Activated CD4-positive, alpha-beta T cell treated with anti-CD3 and anti-CD28 coated beads, Interleukin-10, Interleukin-2, amounts not matched to agents 100 ng/mL and 50 ng/mL, durations not matched to agents 16 hours and 8 hours (primary cell): ENCODE measurements at regions not wholly inside any gene's neighbourhood (a gene's known extent, or its start where the extent isn't known, plus 50 kb on each side); places are given as distances from the start of the nearest gene placed in this dataset.
A peak's percentile ranks its signal among the peaks of the same experiment; 100 is the strongest.

ENCODE experiments used
- DNase-seq: peaks from one replicate; pipeline ENCODE4 v3.0.0-alpha.2; 2020

DNA sequence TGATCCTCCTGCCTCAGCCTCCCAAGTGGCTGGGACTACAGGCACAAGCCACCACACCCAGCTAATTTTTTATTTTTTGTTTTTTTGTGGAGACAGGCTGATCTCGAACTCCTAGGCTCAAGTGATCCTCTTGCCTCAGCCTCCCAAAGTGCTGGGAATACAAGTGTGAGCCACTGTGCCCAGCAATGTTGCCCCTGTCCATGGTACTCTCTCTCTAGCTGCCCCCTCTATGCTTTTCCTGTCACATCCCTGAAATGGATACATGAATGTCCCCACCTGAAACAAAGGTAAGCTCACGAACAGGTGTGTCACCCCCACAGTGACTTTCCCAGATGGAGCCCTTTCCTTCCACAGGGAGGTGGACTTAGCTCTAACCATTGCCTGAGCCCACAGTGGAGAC lies 141.1 kb upstream of the MGMT start:
- no peak for DNase-seq

DNA sequence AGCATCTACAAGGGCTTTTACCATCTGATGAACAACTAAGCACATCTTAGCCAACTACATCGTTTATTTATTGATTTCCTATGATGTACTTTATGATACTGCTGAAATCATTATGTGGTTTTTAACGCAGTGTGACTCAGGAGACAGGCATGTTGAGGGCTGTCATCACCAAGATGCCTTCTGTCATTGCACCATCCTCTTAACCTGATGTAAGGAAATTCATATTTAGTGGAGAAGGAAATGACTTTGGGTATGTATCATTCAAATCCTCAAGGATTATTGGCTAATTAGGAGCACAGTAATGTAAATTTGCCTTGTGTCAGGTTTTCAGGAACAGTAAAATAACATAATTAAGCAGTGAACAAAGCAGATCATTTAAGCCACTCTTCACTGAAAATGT lies 138.5 kb upstream of the MGMT start:
- no peak for DNase-seq

GRCh38 chr10:129329385-129330055 lies 137.5 kb upstream of the MGMT start:
- DNase-seq = no peak

GRCh38 chr10:129330211-129330610 lies 136.8 kb upstream of the MGMT start:
- DNase-seq = no peak

DNA sequence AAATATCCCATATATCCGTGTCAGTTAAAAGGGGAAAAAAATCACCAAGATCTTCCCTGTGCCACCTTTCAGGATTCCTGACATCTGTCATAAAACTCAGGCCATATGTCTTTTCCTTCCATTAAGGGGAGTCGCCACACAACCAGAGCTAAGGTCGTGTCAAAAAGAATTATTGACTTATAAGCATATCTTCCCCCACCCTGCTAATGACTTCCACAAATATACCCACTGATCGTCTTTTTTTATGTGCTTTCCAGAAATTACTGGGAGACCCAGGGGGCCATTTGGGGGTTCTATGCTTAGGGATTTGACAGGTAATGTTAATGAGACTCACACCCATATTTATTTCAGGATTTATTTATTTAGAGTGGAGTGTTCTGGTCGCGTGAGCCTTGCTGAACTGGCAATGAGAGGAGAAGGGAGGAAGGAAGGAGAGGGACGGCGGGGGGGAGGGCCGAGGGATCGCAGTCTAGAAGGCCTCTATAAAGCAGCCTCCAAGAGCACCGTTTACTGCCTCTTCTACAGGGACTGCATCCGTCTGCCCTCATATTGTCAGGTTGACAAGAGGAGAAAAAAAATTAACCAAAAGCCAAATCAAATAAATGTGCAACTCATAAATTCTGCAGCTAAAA lies 135.7 kb upstream of the MGMT start:
- DNase-seq = no peak

GRCh38 chr10:129331839-129332220 lies 135.2 kb upstream of the MGMT start:
- no peak for DNase-seq

GRCh38 chr10:129332476-129332875 lies 134.6 kb upstream of the MGMT start:
- peak; percentile 2 for DNase-seq

DNA sequence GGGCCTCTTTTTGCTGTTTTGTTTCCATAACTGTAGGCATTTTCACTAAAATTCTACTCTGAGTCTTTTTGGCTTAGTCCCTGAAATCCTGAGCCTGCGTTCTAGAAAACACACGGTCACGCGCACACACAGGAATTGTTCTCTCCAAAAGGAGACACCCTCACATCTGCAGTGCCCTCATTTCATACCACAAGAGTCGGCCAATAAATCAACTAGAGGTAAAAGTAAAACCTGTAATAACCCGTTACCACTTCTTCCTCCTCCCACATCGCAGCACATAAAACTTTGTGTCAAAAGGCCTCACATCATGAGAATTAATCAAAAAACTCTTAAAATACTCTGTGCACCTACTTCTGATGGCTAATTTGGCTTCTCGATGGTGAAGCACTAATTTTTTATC lies 133.3 kb upstream of the MGMT start:
- no peak for DNase-seq

DNA sequence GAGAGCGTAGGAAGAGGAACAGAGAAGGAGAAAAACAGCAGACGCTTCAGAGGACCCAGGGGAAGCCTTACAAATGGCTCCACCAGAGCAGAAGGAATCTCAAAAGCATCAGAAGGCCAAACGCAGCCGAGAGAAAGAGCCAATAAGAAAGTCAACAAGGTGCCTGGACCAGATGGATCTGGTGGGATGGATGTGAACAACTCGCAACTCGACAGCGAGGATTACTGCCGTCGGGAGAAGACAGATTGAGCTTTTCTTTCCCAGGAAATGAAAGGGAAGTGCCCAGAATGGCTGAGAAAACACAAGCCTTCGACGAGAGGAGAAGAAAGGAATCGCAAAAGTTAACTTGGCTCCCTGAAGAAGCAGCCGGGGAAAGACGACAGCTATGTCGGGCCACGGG lies 132.8 kb upstream of the MGMT start:
- DNase-seq = no peak

- no peak for DNase-seq
Observed at GRCh38 chr10:129335396-129335795, 131.6 kb upstream of the MGMT start.

DNA sequence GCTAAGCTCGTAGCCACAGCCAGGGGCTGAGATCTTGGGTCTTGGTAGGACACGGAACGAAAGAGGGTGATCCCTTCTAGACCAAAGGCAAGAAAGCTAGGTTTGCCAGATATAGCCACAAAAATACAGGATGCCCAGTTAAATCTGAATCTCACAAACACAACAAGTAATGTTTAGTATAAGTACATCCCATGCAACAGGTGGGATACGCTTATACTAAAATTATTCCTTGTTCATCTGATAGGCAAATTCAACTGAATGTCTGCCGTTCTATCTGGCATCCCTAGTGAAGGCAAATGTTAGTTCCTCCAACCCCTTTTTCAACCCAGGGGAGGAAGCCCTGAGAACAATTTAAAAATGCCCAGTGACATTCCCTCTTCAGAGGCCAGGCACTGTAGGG lies 131.1 kb upstream of the MGMT start:
- no peak for DNase-seq

GRCh38 chr10:129339191-129339590 lies 127.8 kb upstream of the MGMT start:
- DNase-seq = no peak

DNA sequence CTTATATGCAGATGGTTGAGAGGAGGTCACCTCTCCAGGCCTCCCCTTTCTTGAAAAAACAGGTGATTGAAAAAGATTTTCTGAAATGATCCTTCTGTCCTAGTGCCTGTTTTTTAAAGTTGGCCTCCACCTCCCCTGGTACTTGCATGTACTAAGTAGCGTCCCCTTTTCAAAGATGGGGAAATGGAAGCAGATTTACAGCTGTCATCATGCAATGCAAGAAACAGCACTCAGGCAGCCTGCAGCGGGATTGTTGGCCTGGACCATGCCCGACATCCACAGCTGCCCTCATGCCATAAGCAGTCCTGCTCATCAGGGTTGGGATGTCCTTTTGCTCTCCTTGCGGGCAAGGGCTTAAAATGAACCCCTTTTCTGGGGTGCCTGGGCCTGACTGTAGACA lies 127.2 kb upstream of the MGMT start:
- no peak for DNase-seq

DNA sequence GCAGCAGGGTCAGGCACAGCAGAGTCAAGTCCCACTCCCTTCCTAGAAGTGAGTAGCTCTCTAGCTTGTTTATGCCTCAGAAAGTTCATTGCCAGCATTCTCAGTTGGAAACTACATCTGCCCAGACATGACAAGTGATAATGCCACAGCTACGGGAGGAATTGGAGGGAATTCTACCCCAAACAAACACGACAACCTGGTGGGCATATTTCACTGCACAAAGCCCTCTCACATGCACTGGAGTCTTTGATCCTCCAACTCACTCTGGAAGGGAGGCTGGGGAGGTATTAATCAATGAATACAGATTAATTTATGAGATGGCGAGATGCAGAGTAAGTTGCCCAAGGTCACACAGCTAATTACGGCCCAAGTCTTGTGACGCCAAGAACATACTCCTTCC lies 126.0 kb upstream of the MGMT start:
- DNase-seq = no peak

DNA sequence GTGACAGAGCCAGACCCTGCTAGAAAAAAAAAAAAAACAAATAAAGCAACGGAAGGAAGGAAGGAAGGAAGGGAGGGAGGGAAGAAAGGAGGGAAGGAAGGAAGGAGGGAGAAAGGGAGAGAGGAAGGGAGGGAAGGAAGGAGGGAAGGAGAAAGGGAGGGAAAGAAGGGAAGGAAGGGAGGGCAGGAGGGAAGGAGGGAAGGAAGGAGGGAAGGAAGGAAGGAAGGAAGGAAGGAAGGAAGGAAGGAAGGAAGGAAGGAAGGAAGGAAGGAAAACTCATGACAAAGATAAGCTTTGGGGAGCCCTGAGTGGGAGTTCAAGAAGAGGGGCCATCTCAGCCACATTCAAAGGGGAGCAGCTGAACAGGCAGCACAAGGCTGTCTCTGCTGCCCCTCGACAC lies 124.7 kb upstream of the MGMT start:
- no peak for DNase-seq

GRCh38 chr10:129343141-129343540 lies 123.9 kb upstream of the MGMT start:
- no peak for DNase-seq

DNA sequence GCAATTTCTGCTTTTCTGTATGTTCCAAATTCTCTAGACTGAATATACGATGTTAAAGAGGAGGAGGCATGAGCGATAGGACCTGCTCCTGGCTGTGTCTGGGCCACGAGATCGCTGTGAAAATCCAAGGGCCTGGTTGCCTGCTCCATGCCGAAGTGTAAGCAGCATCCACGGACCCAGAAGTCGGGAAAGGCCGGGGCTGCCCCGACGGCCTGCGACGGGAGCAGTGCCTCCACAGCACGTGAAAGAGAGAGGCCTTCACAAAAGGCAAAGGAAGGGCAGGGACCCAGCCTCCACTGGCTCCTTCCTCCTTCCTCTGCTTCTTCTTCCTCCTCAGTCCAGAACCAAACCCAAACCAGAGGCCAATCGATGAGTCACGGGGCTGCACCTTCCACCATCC lies 122.9 kb upstream of the MGMT start:
- DNase-seq = no peak

GRCh38 chr10:129344731-129345355 lies 122.2 kb upstream of the MGMT start:
- DNase-seq = no peak

GRCh38 chr10:129345763-129346162 lies 121.3 kb upstream of the MGMT start:
- DNase-seq = no peak

GRCh38 chr10:129350690-129351089 lies 116.4 kb upstream of the MGMT start:
- DNase-seq = no peak

- DNase-seq = no peak
Observed at GRCh38 chr10:129353101-129353500, 113.9 kb upstream of the MGMT start.

- no peak for DNase-seq
Observed at GRCh38 chr10:129360046-129360445, 107.0 kb upstream of the MGMT start.

GRCh38 chr10:129361676-129362376 lies 105.2 kb upstream of the MGMT start:
- no peak for DNase-seq

- no peak for DNase-seq
Observed at GRCh38 chr10:129364949-129365348, 102.1 kb upstream of the MGMT start.
